ENCODE measurements at regions not wholly inside any gene's neighbourhood (a gene's known extent, or its start where the extent isn't known, plus 50 kb on each side); places are given as distances from the start of the nearest gene placed in this dataset.
A peak's percentile ranks its signal among the peaks of the same experiment; 100 is the strongest.

DNA sequence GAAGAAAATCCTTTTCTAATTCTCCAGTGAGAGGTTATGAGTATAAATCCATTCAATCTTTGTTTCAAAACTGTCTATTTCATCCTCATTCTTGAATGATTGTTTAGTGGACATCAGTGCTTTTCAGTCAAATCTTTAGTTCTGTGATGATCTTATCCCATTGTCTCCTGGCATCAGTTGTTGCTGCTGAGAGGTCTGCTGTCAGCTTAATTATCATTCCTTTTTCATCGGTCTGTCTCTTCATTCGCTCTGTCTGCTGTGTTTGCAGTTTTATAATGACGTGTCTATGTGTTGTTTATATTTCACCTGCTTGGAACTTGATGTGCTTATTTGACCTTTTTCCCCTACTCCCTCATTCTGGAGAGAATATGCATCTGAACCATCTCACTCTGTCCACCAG, 69.2 kb upstream of the GLI2 start:
- DNase-seq (ENCODE audit: low read depth in 3 of 3, low spot score in 2 of 3) = no peak

DNA sequence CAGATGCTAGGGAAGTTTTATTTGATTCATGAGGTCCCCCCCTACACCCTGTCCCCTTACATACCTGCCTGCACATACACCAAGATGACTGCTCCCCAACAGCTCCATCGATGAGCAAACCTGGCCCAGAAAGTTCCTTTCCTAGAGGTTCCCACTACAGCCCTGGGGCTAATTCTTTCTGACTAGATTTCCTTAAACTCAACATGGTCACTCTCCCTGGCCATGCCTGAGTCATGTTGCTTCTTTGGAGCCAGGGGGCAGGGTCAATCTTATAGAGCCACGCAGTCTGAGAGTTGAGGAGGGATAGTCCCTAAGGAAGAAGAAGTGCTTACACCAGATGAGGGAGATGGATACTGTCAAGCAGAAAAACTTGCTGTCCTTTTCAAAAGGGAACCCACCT, 67.7 kb upstream of the GLI2 start:
- no peak for DNase-seq (ENCODE audit: low read depth in 3 of 3, low spot score in 2 of 3)

DNA sequence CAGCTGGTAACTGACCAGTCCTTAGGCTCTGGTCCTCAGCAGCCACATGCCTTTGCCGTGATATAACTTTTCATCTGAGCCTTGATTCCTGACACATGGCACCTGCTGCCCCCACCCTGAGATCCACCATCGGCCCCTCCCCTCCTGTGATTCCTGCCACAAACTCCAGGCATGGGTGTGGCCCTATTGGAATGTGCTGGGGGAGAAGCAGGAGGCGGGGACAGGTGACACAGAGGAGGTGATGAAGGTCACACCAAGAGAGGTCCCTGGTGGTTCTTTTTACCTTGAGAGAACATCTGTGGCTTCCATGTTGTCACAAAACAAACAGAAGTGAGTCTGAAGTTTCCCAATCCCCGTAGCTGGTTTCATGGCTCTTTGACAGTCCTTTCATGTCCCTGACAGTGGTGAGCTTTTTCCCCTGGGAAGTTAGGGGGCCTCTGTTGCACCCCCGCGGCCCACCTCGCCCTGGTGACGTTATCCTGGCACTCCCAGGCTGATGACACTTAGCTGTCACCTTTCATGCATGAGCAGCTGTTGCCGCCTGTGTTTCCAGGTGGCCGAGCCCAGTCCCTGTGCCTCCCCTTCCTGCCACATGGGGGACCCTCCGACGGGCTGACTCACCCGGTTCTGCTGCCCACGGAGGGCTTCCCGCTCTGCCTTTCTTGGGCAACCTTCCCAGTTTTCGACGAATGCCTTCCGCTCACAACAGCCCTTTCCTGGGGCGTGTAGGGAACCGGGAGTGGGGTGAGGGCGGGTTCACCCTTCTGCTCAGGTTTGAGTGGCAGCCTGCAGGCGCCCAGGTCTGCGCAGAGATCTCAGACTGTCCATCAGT, 66.3 kb upstream of the GLI2 start:
- peak in 1 of 3 donors; percentile 21 for DNase-seq (ENCODE audit: low read depth in 3 of 3, low spot score in 2 of 3)

DNA sequence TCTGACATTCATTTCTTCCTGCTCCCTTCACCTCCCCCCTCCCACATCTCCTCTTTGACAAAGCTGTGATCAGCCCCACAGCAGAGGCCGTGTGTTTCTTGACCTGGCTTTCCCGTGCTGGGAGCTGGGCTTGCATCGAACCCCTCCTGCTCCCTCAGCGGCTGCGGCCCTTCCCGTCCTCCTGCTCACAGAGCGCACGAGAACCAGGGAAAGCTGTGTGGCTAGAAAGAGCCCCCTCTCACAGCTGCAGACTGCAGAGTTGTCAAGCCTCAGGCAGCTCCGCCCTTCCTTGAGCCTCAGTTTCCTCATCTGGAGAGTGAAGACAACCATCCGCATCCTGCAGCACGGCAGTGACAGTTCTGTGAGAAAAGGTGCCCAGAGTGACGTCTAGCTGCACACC, 65.7 kb upstream of the GLI2 start:
- DNase-seq (ENCODE audit: low read depth in 3 of 3, low spot score in 2 of 3) = no peak

DNA sequence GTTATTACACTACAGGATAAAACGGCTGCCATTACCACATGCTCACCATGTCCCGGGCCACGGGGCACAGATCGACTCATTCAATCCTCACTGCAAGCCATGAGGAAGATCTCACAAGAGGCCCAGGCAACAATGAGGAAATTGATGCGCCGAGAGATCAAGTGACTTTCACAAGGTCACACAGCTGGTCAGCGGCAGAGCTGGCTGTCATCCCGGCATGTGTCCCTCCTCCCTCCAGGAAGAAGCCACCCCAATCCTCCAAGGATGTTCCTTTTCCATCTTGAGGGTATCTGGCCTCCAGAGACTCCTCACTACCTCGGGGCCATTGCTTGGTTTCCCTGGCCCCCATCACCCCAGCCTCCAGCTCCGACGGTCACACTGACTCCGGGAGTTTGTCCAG, 65.3 kb upstream of the GLI2 start:
- DNase-seq (ENCODE audit: low read depth in 3 of 3, low spot score in 2 of 3) = no peak

DNA sequence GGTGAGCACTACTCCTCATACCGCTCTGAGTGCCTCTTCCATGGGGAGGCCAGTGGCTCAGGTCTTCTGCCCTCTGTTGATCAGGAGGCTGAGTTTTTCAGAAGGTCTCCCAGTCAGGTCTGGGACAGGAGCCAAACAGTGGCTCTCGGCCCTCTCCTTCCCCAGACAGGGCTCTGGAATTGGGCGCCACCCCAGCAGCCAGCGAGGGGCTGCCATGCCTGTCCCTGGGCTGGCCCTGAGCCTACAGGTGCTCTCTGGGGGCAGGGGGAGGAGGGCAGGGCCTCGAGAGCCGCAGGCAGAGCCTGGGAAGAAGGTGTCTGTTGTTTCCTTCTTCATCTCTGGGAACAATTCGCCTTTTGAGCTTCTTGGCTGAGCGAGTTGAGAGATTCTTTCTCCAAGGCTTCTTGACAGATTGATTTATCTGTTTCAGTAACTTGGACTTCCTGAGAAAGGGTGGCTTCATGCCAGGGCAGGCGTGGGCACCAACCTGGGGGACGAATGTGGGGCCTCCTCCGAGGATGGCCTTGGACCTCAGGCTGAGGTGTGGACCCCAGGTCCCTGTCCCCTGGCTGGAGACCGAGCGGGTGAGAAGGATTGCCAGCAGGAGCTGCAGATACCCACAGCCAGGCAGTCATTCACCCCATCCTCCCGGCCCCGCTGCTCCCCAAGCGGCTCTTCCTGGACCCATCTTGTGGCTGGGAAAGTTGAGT, 64.7 kb upstream of the GLI2 start:
- DNase-seq (ENCODE audit: low read depth in 3 of 3, low spot score in 2 of 3) = no peak

DNA sequence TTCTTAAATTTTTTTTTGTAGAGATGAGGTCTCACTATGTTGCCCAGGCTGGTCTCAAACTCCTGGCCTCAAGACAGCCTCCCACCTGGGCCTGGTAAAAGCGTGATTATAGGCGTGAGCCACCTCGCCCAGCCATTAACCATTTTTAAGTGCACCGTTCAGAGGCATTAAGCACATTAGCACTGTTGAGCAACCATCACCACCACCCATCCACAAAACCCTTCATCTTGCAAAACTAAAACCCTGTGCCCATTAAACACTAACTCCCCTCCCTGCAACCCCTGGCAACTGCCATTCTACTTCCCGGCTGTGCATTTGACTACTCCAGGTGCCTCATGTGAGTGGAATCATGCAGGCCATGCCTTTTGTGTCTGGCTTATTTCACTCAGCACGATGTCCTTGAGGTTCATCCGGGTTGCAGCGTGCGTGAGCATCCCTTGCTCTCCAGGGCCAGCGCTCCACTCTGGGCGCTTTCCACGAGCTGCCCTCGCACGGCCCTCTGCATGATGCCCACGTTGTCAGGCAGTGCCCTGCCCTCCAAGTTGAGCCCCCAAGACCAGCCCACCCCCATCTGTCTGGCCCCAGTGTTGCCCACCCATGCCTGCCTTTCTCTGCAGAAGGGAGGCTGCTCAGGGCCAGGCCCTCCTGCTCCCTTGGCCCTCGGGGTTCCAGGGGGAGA, 63.0 kb upstream of the GLI2 start:
- no peak for DNase-seq (ENCODE audit: low read depth in 3 of 3, low spot score in 2 of 3)

DNA sequence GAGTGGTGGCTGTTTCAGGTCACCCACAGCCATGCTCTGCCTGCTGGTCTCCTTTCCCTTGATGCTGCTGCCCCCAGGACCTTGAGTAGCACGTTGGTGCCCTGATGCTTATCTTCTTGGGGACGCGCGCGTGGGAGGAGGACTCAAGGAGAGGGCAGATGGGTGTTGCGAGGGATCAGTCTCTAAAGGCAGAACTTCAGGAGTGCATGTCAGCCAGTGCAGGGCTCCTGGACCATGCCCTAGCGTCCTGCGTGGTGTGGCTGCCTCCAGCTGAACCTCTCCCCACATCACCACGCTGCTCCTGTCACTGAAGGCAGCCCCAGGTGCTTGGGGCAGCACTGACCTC, 62.5 kb upstream of the GLI2 start:
- DNase-seq (ENCODE audit: low read depth in 3 of 3, low spot score in 2 of 3) = no peak

DNA sequence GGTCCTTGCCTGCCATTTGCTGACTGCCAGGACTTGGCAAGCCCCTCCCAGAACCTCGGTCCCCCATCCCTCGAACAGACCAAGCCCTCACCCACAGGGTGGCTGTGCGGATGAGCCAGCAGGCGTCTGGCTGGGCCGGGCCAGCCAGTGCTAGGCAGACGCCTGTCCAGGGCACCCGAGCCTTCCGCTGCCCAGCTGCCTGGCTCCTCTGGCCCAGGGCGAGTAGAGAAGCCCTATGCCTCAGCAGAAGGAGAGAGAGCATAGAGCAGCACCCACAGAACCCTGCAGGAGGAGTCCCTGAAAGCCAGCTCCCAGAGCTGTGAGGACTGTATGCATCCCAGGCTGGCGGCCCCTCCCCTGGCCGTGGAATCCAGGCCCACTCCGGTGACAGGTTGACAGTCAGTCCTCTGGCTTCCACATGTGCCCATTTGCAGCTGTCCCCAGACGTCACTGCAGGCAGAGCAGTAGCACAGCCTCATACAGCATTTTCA, 62.1 kb upstream of the GLI2 start:
- DNase-seq (ENCODE audit: low read depth in 3 of 3, low spot score in 2 of 3) = no peak

DNA sequence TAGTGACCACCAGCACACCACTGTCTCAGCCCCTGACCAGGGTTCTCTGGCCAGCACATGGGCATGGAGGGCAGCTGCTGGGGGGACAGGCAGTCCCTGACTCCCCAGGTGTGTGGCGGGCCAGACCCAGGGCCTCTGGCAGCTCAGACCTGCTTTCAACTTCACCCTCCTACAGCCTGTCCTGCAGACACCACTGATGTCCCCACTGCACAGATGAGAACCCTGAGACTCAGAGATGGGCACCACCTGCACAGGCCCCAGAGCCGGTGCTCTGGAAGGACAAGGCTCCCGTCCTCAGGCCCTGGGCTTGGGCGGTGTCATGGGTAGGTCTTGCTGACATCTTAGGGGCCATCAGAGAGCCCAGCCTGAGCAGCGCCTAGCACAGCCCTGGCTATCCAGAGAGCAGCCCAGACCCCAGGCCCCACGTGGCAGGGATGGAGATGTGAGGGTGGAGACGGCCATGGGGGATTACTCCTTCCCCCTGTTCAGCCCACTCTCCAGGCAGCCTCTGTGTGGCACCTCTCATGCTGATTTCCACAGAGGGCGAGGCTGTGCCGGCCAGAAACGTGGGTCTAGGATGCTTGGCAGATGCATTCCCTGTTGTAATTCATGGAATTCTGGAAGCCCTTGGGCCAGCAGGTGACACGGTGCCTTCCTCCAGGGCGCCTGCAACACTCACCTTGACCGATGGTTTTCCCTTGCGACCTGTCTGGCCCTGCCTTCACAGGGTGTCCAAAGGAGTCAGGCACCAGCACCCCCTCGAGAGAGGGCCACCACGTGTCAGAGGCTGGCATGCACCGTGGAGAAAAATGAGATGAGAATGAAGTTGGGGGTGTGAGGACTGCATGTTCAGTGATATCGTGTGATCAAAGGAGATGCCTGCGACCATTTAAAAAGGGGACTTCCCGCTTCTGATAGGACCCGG, 61.2 kb upstream of the GLI2 start:
- no peak for DNase-seq (ENCODE audit: low read depth in 3 of 3, low spot score in 2 of 3)

DNA sequence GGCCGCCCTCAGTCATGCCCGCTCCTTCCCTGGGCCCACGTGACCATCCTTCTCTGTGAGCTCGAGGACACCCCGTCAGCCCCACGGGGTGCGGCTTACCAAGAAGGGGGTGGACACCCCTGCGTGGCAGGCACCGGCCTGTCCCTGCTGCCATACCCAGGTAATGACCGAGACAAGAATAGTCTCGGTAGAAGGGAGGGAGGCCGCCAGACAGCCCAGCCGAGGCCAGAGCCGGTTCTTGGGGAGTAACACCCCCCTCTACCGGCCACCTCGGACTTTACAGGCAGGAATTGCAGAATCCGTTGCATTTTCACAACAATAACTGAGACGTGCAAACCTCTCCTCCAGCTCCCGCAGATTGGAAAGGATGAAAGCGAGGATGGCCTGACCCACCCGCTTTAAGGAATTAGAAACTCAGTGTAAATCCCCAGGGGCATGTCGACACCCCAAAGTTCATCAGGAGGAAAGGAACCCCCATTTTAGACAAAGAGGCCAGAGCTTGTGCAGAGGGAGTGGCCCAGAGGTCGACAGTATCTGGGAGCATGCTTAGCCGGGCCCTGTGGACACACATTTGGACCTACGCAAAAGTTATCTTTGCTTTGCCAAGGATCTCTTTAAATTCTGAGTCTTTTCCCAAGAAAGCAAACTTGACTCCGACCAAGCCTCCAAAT, 60.1 kb upstream of the GLI2 start:
- DNase-seq (ENCODE audit: low read depth in 3 of 3, low spot score in 2 of 3) = no peak

DNA sequence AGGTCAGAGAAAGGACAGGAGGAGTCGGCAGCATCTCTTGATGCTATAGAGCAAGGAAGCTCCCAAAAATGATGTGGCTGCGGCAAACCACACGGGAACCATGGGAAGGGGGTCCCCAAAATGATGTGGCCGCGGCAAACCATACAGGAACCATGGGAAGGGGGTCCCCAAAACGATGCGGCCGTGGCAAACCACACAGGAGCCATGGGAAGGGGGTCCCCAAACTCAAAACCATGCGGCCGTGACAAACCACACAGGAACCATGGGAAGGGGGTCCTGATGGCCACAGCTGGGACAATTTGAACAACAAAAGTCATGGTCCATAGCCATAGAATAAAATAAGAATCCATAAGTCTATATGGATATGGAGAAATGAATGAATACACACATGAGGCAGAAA, 58.4 kb upstream of the GLI2 start:
- DNase-seq (ENCODE audit: low read depth in 3 of 3, low spot score in 2 of 3) = no peak

DNA sequence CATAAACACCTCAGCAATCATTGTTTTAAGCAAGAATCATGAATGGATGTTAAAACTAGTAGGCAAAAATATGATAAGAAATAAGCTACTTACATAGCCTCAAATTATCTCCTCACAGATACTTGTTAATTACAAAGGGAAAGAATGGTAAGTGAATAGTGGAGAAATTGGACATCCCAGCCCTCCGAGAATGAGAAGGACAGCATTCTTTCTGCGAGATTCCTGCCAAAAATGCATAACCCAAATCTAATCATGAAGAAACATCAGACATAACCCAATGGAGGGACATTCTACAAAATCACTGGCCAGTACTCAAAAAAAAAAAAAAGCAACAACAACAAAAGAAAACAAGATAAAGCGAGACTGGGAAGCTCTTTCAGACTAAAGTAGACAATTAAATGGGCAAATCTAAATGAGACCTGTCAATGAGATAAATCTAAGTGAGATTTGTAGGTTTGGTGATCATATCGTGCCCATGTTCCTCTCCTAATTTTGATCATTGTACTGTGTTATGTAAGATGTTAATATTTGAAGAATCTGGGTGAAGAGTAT, 57.9 kb upstream of the GLI2 start:
- no peak for DNase-seq (ENCODE audit: low read depth in 3 of 3, low spot score in 2 of 3)

DNA sequence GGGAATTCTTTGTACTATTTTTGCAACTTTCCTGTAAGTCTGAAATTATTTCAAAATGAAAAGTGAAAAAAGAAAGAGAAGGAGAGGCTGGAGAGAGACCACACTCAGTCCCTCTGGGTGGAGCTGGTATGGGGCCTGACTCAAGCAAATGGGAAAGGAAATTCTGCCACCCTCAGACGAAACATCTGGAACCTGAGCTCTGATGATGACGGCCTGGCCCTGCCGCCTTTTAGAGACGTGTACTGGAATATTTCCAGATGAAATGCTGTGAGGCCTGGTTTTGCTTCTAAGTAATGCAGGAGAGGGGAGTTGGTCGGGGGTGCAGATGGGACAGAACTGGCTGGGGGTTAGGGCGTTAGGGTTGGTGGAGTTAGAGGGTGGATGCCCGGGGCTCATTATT, 57.4 kb upstream of the GLI2 start:
- no peak for DNase-seq (ENCODE audit: low read depth in 3 of 3, low spot score in 2 of 3)

DNA sequence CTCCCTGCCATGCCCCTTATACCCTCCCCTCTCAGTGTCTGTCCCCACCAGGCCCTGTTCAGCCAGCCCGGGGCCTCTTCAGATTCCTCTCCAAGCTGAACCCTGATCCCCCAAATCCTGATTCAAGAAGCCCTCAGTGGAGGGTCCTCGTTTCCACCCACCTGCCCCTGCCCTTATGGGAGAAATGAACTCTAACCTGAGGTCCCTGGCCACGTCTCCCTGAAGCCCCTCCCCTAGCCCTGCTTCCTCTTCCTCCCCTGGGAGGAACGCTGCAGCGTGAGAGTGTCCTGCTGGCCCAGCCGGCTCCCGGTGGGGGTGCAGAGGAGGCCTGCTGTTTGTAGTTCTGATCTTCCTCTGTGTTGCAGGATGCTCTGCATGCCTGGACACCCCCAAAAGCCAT, 56.7 kb upstream of the GLI2 start:
- DNase-seq (ENCODE audit: low read depth in 3 of 3, low spot score in 2 of 3) = no peak

DNA sequence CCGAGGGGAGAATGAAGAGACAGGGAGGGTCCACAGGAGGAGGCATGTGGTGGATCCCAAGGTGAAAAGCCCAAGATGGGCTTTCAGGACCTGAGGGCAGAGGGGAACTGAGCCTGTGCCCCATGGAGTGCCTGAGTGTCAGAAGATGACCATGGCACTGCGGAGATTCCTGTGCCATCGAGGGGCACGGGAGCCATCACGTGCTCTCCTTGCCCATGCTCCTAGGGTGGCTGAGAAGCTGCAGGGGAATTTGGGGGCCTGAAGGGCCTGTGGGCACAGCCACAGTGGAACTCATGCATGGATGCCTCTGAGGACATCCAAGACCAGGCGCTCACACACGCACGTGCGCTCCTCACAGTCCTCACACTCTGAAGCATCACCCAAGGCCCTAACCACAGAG, 56.1 kb upstream of the GLI2 start:
- DNase-seq (ENCODE audit: low read depth in 3 of 3, low spot score in 2 of 3) = no peak

DNA sequence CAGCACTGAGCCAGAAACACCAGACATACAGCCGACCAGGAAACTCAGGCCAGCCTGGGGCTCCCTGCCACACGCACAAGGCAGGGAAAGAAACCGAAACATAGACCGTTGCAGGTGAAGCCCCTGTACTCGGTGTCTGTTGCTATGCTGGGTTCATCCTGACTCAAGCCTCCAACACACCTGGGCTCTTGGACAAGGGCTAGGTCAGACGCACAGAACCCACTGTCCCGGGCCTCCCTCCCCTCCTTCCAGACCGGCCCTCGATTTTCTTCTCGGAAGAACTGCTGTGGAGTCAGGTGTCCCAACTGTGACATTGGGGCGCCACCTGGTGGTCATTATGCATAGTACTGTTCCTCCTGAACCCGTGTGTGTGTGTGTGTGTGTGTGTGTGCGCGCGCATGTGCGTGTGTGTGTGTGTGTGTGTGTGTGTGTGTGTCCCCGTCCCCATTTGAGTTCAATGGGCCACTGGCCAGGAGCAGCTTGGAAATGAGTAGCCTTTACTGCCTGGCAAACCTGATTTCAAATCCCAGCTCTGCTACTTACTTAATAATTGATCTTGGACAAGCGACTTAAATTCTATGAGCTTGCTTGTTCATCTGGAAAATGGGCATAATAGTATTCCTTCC, 55.4 kb upstream of the GLI2 start:
- DNase-seq (ENCODE audit: low read depth in 3 of 3, low spot score in 2 of 3) = peak; percentile 69 to 76 (median 73)

DNA sequence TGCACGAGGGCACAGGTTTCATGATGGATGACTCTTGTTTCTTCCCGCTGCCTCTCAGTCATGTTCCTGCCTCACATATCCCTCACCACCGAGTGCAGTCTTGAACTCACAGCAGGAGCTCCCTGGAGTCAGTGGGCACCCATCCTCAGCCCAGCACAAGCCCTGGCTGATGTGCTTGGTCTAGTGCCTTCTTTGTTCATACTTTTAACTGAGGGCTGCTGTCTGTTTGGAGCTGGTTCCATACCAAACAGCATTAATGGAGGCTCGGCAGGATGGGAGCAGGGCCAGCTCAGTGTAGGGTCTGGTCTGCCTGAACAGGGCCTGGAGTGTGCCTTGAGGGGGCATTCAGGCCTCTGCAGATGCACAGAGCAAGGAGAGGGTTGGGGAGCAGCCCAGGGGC, 54.5 kb upstream of the GLI2 start:
- no peak for DNase-seq (ENCODE audit: low read depth in 3 of 3, low spot score in 2 of 3)

DNA sequence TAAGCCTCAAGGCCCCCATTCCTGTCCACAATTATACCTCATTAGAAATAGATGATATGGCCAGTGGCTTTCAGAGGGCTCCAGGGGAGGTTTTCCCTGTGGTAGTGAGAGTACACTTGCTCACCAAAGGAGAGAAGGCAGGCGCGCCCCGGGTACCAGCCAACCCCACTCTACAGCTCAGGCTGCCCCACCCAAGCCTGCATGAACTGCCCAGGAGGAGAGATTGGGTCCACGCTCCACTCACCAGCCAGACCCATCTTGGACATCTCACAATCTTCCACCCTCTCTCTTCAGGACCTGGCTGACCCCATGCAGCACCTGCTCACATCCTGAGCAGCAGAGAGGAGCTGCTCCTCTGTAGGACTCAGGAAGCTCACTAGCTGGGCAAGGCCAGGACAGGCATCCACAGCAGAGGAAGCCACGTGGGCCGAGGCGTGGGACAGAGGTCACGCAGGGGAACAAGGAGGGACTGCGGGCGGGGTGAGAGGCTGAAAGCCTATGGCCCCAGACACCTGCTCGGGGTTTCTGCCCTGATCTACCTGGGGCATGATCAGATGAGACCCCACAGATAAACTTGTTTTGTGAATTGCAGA, 53.9 kb upstream of the GLI2 start:
- DNase-seq (ENCODE audit: low read depth in 3 of 3, low spot score in 2 of 3) = no peak

Data from right renal cortex interstitium (tissue), 3 donors.